B cell (primary cell): ENCODE measurements at regions not wholly inside any gene's neighbourhood (a gene's known extent, or its start where the extent isn't known, plus 50 kb on each side); places are given as distances from the start of the nearest gene placed in this dataset.

Source experiments
- EZH2 ChIP-seq: IDR thresholded peaks from 2 replicates; pipeline ENCODE4 v1.6.1; 2012; ENCODE audit warnings: borderline replicate concordance, low read depth, mild to moderate bottlenecking, moderate library complexity, low read length; ENCODE audit not compliant: insufficient read depth, poor library complexity, severe bottlenecking
- TF ChIP-seq, protein P1 (sequence below): fragments of 200-600 bp; IDR thresholded peaks from one replicate; pipeline ENCODE4 v1.8.0; 2022; ENCODE audit warnings: antibody characterized with exemption, mild to moderate bottlenecking

DNA sequence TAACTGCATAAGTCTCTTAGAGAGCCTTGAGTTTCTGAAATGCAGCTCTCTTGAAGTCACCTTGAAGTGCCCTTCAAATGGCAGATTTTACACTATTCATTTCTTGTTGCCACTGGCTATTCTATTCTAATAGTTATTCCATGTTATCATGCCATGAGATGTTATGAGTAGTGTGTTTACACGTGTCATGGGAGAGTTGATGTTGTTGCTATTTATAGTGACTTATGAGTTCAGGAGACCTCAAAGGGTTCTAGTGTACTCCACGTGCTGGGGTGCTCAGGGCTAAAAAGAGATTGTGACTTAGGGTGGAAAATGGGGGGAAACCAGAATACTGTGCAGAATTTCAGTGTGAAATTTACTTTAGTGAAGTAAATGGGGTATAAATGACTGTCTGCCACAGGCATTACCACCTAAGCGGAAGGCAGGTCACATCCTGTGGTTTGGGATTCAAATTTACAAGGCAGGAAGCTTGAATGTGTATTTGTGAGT is 77.1 kb upstream of the SLC4A4 start:
- TF ChIP-seq, protein P1, sequence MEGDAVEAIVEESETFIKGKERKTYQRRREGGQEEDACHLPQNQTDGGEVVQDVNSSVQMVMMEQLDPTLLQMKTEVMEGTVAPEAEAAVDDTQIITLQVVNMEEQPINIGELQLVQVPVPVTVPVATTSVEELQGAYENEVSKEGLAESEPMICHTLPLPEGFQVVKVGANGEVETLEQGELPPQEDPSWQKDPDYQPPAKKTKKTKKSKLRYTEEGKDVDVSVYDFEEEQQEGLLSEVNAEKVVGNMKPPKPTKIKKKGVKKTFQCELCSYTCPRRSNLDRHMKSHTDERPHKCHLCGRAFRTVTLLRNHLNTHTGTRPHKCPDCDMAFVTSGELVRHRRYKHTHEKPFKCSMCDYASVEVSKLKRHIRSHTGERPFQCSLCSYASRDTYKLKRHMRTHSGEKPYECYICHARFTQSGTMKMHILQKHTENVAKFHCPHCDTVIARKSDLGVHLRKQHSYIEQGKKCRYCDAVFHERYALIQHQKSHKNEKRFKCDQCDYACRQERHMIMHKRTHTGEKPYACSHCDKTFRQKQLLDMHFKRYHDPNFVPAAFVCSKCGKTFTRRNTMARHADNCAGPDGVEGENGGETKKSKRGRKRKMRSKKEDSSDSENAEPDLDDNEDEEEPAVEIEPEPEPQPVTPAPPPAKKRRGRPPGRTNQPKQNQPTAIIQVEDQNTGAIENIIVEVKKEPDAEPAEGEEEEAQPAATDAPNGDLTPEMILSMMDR, result no peak
- no peak for TF ChIP-seq EZH2
